OCI-LY7 (cell line): ENCODE measurements at regions not wholly inside any gene's neighbourhood (a gene's known extent, or its start where the extent isn't known, plus 50 kb on each side); places are given as distances from the start of the nearest gene placed in this dataset.

Experiments used
- CTCF ChIP-seq: fragments of 200-600 bp; sonication (generic); conservative IDR thresholded peaks from 2 replicates; pipeline ENCODE4 v1.5.1; 2014; ENCODE audit warnings: mild to moderate bottlenecking, antibody characterized with exemption, low read length, moderate library complexity, mixed read lengths
- EZH2phosphoT487 ChIP-seq: fragments of 200-600 bp; sonication (generic); IDR thresholded peaks from 2 replicates; pipeline ENCODE4 v1.6.1; 2018; ENCODE audit warnings: low read depth, borderline replicate concordance, mild to moderate bottlenecking, mixed run types, antibody characterized with exemption, low read length, moderate library complexity, mixed read lengths

GRCh38 chr9:86818636-86819035, 128.7 kb downstream of the GAS1 start:
- TF ChIP-seq CTCF: no peak
- TF ChIP-seq EZH2phosphoT487: no peak
